OCI-LY7 (cell line): ENCODE measurements at regions not wholly inside any gene's neighbourhood (a gene's known extent, or its start where the extent isn't known, plus 50 kb on each side); places are given as distances from the start of the nearest gene placed in this dataset.

Experiments used
- CTCF ChIP-seq: fragments of 200-600 bp; sonication (generic); conservative IDR thresholded peaks from 2 replicates; pipeline ENCODE4 v1.5.1; 2014; ENCODE audit warnings: mild to moderate bottlenecking, antibody characterized with exemption, low read length, moderate library complexity, mixed read lengths
- EZH2phosphoT487 ChIP-seq: fragments of 200-600 bp; sonication (generic); IDR thresholded peaks from 2 replicates; pipeline ENCODE4 v1.6.1; 2018; ENCODE audit warnings: low read depth, borderline replicate concordance, mild to moderate bottlenecking, mixed run types, antibody characterized with exemption, low read length, moderate library complexity, mixed read lengths

GRCh38 chr7:26930845-26931244 is 66.5 kb upstream of the SKAP2 start:
- TF ChIP-seq CTCF (no peak), EZH2phosphoT487 (no peak)
